ENCODE measurements at regions not wholly inside any gene's neighbourhood (a gene's known extent, or its start where the extent isn't known, plus 50 kb on each side); places are given as distances from the start of the nearest gene placed in this dataset.
"Not testable (repeated sequence)": the region's sequence is repeated elsewhere in the genome, so short reads cannot be mapped to it uniquely, and the experiment has no call there.

DNA sequence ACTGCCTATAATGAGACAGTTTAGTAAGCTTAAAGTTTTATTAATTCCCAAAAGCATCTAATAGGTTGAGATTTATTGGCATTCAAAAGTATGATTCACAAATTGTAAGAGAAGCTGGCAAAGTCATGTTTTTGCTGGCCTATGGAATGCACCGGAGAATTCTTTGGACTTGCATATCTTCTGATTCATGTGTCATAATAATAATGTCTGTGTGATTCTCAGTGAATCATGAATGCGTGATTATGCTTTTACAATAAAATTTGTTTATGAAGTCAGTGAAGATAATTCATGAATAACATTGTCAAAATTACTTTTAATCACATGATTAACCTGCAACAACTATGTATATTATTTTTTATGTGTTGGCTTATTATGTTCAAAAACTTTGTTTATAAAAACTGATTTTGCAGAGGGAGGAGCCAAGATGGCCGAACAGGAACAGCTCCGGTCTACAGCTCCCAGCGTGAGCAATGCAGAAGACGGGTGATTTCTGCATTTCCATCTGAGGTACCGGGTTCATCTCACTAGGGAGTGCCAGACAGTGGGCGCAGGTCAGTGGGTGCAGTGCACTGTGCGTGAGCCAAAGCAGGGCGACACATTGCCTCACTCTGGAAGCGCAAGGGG is 389.2 kb downstream of the SRGAP2C start:
- not testable (repeated sequence) for H3K9me3 Mint-ChIP-seq; H3K4me1 Mint-ChIP-seq (ENCODE audit: low read depth); DNase-seq; H3K4me3 Mint-ChIP-seq; ATAC-seq; H3K27me3 Mint-ChIP-seq (ENCODE audit: low read depth)
- H3K36me3 Mint-ChIP-seq (ENCODE audit: insufficient read depth), result peaks cover 19% of the 10 kb centered on the region

DNA sequence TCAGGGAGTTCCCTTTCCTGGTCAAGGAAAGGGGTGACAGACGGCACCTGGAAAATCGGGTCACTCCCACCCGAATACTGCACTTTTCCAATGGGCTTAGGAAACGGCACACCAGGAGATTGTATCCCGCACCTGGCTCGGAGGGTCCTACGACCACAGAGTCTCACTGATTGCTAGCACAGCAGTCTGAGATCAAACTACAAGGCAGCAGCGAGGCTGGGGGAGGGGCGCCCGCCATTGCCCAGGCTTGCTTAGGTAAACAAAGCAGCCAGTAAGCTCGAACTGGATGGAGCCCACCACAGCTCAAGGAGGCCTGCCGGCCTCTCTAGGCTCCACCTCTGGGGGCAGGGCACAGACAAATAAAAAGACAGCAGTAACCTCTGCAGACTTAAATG is 389.7 kb downstream of the SRGAP2C start:
- peaks cover 19% of the 10 kb centered on the region for H3K36me3 Mint-ChIP-seq (ENCODE audit: insufficient read depth)
- ATAC-seq; H3K27me3 Mint-ChIP-seq (ENCODE audit: low read depth); H3K4me3 Mint-ChIP-seq; DNase-seq; H3K4me1 Mint-ChIP-seq (ENCODE audit: low read depth); H3K9me3 Mint-ChIP-seq: not testable (repeated sequence)

DNA sequence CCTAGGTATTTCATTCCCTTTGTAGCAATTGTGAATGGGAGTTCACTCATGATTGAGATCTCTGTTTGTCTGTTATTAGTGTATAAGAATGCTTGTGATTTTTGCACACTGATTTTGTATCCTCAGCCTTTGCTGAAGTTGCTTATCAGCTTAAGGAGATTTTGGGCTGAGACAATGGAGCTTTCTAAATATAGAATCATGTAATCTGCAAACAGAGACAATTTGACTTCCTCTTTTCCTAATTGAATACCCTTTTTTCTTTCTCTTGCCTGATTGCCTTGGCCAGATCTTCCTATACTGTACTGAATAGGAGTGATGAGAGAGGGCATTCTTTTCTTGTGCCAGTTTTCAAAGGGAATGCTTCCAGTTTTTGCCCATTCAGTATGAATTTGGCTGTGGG is 398.1 kb downstream of the SRGAP2C start:
- H3K27me3 Mint-ChIP-seq (ENCODE audit: low read depth); H3K4me3 Mint-ChIP-seq; ATAC-seq; DNase-seq: not testable (repeated sequence)
- peaks cover 24% of the 10 kb centered on the region for H3K4me1 Mint-ChIP-seq (ENCODE audit: low read depth)
- H3K9me3 Mint-ChIP-seq, result peaks cover 35% of the 10 kb centered on the region
- peaks cover 36% of the 10 kb centered on the region for H3K36me3 Mint-ChIP-seq (ENCODE audit: insufficient read depth)

DNA sequence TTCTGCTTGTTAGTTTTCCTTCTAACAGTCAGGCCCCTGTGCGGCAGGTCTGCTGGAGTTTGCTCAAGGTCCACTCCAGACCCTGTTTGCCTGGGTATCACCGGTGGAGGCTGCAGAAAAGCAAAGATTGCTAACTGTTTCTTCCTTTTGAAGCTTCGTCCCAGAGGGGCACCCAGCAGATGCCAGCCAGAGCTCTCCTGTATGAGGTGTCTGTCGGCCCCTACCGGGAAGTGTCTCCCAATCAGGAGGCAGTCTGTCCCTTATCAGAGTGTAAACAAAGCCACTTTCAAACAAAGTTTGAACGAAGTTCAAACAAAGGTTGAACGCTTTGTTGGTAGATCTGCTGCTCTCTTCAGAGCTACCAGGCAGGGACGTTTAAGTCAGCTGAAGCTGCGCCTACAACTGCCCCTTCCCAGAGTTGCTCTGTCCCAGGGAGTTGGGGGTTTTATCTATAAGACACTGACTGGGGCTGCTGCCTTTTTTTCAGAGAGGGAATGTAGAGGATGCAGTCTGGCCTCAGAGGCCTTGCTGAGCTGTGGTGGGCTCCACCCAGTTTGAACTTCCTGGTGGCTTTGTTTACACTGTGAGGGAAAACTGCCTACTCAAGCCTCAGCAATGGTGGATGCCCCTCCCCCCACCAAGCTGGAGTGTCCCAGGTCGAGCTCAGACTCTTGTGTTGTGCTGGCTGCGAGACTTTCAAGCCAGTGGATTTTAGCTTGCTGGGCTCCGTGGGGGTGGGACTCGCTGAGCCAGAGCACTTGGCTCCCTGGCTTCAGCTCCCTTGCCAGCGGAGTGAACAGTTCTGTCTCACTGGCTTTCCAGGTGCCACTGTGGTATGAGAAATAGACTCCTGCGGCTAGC is 401.8 kb downstream of the SRGAP2C start:
- H3K4me1 Mint-ChIP-seq (ENCODE audit: low read depth), result peaks cover 35% of the 10 kb centered on the region
- H3K9me3 Mint-ChIP-seq, result peaks cover 30% of the 10 kb centered on the region
- DNase-seq (no peak), ATAC-seq (no peak)
- H3K27me3 Mint-ChIP-seq (ENCODE audit: low read depth), result no peaks in the 10 kb centered on the region
- peaks cover 31% of the 10 kb centered on the region for H3K36me3 Mint-ChIP-seq (ENCODE audit: insufficient read depth)
- H3K4me3 Mint-ChIP-seq, result no peak overlapping the region

DNA sequence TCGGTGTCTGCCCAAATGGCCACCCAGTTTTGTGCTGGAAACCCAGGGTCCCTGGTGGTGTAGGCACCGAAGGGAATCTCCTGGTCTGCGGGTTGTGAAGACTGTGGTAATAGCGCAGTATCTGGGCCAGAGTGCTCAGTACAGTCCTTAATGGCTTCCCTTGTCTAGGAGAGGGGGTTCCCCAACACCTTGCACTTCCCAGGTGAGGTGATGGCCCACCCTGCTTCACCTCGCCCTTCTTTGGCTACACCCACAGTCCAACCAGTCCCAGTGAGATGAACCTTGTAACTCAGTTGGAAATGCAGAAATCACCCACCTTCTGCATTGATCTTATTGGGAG is 402.4 kb downstream of the SRGAP2C start:
- Mint-ChIP-seq H3K4me3 (no peak overlapping the region), H3K4me1 (ENCODE audit: low read depth) (peaks cover 36% of the 10 kb centered on the region), H3K9me3 (peaks cover 26% of the 10 kb centered on the region), H3K36me3 (ENCODE audit: insufficient read depth) (peaks cover 29% of the 10 kb centered on the region), H3K27me3 (ENCODE audit: low read depth) (no peaks in the 10 kb centered on the region)
- no peak for ATAC-seq
- DNase-seq, result no peak

DNA sequence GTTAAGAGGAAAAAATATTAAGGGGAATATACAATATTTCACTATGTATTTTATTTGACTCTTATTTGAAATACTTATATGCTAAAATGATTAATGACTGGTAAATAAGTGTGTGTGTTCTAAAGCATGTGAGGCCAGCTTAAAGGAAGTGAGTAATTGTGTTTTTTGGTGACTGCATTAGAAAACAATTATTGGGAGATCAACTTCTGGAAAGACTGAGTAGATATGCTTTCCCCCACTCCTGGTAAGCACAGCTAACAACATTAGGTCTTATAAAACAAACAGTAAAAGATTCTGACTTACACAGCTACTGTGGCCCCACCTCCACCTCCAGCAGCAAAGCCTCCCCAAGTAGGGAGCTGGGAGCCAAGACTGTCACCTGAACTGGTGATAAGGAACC is 403.0 kb downstream of the SRGAP2C start:
- DNase-seq, result no peak
- peaks cover 38% of the 10 kb centered on the region for H3K4me1 Mint-ChIP-seq (ENCODE audit: low read depth)

DNA sequence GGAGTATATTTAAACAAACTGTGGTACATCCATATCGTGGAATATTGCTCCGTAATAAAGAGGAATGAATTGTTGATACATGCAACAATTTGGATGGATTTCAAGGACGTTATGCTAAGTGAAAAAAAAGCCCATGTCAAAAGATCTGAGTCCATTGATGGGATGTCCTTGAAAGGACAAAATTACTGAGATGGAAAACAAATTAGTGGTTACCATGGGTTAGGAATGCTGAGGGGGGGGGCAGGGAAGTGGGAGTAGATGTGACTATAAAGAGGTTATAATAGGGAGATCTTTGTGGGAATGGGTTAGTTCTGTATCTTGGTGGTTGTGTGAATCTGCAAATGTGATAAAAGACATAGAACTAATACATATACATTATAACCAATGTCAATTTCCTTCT is 409.3 kb downstream of the SRGAP2C start:
- Mint-ChIP-seq H3K9me3 (no peaks in the 10 kb centered on the region), H3K27me3 (ENCODE audit: low read depth) (no peaks in the 10 kb centered on the region), H3K4me1 (ENCODE audit: low read depth) (peaks cover 16% of the 10 kb centered on the region), H3K36me3 (ENCODE audit: insufficient read depth) (peaks cover 10% of the 10 kb centered on the region), H3K4me3 (no peak overlapping the region)
- no peak for ATAC-seq
- no peak for DNase-seq

More for the DNA sequence above, 403.0 kb downstream of the SRGAP2C start:
- ATAC-seq, result no peak
- no peaks in the 10 kb centered on the region for H3K27me3 Mint-ChIP-seq (ENCODE audit: low read depth)
- no peak overlapping the region for H3K4me3 Mint-ChIP-seq
- peaks cover 21% of the 10 kb centered on the region for H3K9me3 Mint-ChIP-seq
- peaks cover 25% of the 10 kb centered on the region for H3K36me3 Mint-ChIP-seq (ENCODE audit: insufficient read depth)

DNA sequence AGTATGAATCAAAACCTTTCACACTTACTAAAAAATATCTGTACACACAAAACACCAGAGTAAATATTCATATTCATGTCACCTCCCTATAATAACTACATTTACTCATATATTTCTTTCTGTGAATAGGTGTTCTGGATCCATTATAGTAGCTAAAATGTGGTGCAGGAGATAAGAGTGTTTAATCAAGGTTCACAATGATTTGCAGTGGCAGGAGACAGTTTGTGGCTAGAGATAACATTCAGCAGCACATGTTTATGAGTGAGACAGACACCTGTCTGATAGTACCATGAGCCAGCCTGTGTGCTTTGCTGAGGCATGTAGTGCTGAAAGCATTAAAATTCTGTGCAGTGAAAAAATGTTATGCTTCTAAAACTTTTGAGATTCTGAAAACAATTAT is 410.3 kb downstream of the SRGAP2C start:
- Mint-ChIP-seq H3K27me3 (ENCODE audit: low read depth) (no peaks in the 10 kb centered on the region), H3K4me1 (ENCODE audit: low read depth) (peaks cover 16% of the 10 kb centered on the region), H3K4me3 (no peak overlapping the region), H3K36me3 (ENCODE audit: insufficient read depth) (peaks cover 13% of the 10 kb centered on the region), H3K9me3 (no peaks in the 10 kb centered on the region)
- DNase-seq (no peak), ATAC-seq (no peak)

DNA sequence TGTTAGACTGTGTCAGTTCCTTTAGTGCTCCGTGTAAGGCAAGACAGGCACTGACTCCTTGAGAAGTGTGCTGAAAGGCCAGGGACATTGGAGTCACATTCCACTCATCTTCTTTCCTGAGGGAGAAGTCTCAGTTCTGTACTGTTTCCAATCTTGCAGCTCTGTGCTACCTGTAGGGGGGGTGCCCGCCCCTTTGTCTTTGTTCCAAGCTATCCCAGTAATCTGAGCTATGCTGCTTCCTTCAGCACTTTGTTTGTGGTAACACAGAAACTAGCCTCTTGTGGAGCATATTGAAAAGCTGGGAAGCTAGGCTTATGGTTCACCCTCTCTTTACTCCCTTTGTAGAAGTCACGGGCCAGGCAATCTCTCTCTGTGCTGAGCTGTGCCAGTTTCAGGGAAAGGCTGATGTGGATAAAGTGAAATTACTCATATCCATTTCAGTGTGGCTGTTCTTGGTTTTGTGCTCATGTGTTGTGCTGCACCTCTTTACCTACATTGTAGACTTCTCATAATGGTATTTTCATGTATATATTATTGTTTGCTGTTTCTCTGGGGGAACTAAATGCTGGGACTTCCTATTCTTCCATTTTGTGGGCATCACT is 420.2 kb downstream of the SRGAP2C start:
- peak in 1 of 2 donors; percentile 28 for ATAC-seq
- not testable (repeated sequence) for H3K4me3 Mint-ChIP-seq; H3K27me3 Mint-ChIP-seq (ENCODE audit: low read depth); H3K4me1 Mint-ChIP-seq (ENCODE audit: low read depth); DNase-seq
- Mint-ChIP-seq H3K36me3 (ENCODE audit: insufficient read depth) (peaks cover 26% of the 10 kb centered on the region), H3K9me3 (peaks cover 20% of the 10 kb centered on the region)

DNA sequence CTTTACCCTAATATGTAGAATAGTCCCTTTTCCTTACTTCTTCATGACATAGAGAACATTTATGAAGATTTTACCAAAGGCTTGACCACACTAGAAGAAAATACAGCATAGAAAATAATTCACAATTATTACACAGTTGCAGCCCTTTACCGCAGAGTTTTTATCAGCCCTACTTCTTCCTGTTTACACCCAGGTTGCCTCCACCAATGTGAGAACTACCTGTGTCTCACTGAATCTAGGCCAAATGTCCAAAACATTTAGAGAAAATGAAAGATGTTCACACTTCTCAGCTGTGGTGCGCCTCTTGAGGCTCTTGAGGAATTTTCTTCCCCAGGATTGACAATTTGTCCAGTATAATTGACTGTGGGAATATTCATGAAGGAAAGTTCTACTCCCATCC is 422.7 kb downstream of the SRGAP2C start:
- H3K4me3 Mint-ChIP-seq; ATAC-seq; H3K27me3 Mint-ChIP-seq (ENCODE audit: low read depth); DNase-seq; H3K36me3 Mint-ChIP-seq (ENCODE audit: insufficient read depth); H3K4me1 Mint-ChIP-seq (ENCODE audit: low read depth); H3K9me3 Mint-ChIP-seq: not testable (repeated sequence)

All from activated T-cell treated with anti-CD3 and anti-CD28 coated beads, Interleukin-2, amount 50 U/mL, for 4 hours (primary cell).